ENCODE measurements at regions not wholly inside any gene's neighbourhood (a gene's known extent, or its start where the extent isn't known, plus 50 kb on each side); places are given as distances from the start of the nearest gene placed in this dataset.

DNA sequence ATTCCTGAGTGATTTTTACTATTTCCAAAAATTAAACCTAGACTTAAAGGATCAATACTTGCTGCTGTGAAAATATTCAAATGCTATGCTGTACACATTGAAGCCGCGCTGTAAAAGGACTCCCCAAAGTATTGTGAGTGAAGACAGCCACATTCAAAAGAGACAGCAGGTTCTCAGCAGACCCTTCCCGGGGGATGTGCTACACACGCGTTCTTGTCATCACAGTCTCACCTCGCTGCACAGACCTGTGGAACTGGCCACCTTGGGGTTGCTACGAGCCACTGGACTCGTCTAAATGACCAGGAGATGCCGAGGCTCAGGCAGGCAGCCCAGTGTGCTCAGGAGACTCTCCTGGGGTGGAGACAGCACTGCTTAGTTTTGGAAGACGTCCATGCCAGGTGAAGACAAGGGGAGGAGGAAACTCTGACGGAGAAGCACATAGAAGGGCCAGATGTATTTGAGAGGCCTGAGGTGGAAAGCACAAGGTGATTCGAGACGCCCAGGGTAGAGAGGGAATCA, 367.7 kb upstream of the SHH start:
- DNase-seq (ENCODE audit: low read depth in 3 of 3), result no peak

DNA sequence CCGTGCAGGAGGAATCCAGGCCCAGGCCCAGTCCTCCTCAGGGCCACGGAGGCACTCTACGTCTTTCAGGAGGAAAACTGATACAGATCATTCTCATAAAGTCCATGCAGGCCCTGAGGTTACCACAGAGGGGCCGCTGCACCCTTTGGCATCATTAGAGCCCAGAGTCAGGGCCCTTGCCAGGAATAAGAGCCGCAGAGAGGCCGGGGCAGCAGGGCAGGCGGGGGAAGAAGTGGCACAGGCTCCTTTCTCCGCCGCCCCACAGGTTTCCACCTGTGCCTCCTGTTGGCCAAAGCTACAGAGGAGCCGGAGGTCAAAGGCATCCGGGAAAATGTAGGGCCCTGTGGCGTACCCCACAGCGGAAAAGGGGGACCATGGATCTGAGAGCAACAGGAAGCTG, 366.6 kb upstream of the SHH start:
- no peak for DNase-seq (ENCODE audit: low read depth in 3 of 3)

DNA sequence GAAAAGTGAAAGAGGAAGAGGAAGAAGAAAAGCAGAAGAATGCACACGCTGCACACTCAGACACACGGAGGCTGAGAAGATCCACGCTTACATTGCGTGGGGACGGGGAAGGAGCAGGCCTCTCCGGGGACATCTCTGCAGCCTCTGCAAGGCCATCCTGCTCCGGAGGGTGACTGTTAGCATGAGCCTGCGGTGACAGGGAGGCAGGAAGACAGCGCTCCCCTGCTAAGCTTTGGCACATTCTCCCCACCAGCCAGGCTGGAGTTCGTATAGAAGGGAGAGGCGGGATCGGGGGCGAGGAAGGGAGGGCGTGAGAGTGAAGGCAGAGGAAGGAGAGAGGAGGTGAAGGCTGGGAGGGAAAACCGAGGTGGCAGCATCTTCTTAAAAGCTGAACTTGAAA, 366.0 kb upstream of the SHH start:
- DNase-seq (ENCODE audit: low read depth in 3 of 3), result no peak

GRCh38 chr7:156177422-156178055, 365.3 kb upstream of the SHH start:
- DNase-seq (ENCODE audit: low read depth in 3 of 3), result no peak

- DNase-seq (ENCODE audit: low read depth in 3 of 3), result no peak
Observed at GRCh38 chr7:156176039-156176438, 363.8 kb upstream of the SHH start.

DNA sequence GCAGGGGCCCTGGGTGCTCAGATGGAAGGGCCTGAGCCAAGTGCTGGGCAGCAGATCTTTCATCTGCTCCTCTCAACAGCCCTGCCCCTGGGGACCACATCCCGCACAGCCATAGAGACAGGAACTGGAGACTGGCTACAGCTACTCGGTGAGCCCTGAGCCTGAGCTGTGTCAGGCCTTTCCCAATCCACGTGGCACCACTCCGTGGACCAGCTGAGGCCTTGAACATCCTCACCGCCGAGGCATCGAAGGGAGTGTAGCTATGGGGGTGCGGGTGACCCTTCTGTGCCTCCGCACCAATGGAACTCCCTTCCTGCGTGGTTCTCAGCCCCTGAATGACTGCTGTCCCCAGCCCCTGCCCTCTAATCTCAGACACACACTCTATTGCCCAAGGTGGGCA, 362.7 kb upstream of the SHH start:
- DNase-seq (ENCODE audit: low read depth in 3 of 3), result no peak

- DNase-seq (ENCODE audit: low read depth in 3 of 3), result no peak
Observed at GRCh38 chr7:156174428-156174827, 362.2 kb upstream of the SHH start.

DNA sequence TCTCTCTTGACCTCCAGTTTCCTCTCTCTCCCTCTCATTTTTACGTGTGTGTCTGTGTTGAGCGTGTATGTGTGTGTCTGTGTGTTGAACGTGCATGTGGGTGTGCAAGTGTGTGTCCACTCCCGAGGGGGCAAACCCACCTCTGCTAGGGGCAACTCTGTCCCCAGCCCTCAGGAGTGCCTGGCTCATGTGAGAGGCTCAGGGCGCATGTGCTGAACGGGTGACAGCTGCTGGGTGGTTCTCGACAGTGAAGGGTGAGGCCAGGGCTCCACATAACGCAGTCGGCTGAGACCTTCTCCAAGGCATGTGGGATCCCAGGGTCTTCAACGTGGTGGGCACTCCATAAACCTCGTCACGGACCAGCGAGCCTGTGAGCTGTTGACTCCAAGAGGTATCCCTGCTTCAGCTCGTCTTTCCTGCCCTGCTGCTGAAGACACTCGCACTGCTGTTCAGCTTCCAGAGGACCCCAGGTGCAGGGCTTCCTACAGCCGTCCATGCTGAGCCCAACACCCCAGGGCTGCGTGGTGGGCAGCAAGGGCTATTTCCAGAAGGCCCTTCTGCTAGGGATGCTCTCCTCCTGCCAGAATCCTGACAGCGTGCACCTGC, 361.6 kb upstream of the SHH start:
- no peak for DNase-seq (ENCODE audit: low read depth in 3 of 3)

GRCh38 chr7:156173346-156173745, 361.1 kb upstream of the SHH start:
- DNase-seq (ENCODE audit: low read depth in 3 of 3), result no peak

- DNase-seq (ENCODE audit: low read depth in 3 of 3), result no peak
Observed at GRCh38 chr7:156172638-156173037, 360.4 kb upstream of the SHH start.

DNA sequence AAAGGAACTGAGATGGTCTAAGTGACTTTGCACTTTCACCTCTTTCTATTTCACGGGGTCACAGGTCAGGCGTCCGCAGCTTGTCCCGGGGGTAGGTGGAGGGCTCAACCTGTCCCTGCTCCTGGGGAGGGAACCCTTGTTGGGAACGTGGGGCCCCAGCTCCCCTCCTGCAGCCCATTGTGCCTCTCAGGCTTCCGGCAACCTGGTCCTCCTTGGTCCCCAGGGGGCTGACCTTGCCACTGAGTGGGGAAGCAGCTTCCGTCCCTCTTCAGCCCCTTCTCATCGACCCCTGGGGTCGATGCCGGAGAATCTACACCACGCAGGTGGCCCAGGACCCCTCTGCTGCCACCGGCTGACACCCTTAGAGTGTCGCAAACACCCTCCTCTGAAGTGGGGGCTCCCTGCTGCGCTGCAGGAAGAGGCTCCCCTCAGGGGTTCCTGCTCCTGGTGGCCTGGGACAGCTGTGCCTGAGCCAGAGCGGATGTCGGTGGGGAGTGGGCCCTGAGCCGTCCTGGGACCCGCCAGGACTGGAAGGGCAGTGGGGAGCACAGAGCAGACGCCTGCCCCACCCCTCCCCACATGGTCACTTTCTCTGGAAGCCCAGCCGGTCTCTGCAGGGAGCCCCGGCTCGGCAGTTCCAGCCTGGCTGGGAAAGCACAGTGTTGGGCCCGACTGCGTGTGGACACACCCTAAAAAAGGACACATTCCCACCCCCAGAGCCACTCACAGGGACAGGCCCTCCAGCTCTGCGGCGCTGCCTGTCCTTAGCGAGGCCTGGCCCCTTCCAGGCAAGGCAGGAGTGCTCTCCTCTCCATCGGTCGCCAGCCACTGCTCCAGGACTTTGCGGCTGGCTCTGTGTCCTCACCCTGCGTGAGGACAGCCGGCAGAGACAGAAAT, 357.5 kb upstream of the SHH start:
- no peak for DNase-seq (ENCODE audit: low read depth in 3 of 3)

DNA sequence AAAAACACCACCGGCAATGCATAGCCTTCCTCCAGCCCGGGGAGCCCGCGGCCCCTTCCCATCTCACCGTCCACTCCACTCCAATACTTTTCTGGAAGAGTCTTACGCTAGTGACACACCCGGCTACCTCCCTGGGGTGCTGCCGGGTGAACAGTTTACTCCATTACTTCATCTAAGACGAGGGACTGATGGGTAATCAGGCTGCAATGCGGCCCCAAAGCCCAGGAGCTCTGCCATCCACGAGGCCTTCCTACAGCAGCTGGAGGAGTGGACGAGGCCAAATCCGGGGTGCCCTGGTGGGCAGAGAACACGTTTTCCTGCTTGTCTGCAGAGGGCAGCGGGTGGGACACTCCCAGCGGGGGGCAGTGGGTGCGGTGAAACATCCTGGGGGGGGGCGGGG, 356.2 kb upstream of the SHH start:
- DNase-seq (ENCODE audit: low read depth in 3 of 3), result no peak

GRCh38 chr7:156167987-156168386, 355.7 kb upstream of the SHH start:
- DNase-seq (ENCODE audit: low read depth in 3 of 3), result no peak

GRCh38 chr7:156167417-156167807, 355.1 kb upstream of the SHH start:
- no peak for DNase-seq (ENCODE audit: low read depth in 3 of 3)

DNA sequence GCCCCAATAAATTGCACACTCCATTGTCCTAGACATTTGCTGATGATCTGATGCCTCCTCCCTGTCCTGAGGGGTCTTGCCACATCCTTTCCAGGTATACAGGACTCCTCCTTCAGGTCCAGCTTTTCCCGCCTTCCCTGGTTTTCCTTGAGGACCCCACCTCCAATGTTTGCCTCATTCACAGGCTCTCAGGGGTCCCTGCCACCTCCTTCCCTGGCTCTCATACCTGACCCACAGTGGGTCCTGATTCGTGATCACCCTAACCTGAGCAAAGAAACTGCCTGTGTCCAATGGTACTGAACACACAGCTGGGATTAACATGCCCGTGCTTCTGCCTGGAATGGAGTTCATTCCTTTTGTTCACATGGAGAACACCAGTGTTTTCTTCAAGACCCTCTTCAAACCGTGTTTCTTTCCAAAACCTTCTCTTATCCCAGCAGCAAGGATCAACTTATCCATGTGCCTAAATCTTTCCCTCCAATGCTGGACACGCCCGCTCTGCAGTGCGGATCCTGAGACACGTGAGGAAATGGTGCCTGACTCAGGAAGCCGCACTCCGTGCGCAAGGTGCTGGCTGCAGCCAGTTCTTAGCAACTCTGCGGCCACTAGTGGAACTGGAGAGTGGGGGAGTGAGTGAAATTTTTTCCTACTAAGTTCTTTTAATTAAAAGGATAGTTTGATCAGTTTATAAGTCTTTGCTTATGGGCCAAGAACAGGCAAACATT, 354.6 kb upstream of the SHH start:
- no peak for DNase-seq (ENCODE audit: low read depth in 3 of 3)

- no peak for DNase-seq (ENCODE audit: low read depth in 3 of 3)
Observed at GRCh38 chr7:156163747-156164146, 351.5 kb upstream of the SHH start.

DNA sequence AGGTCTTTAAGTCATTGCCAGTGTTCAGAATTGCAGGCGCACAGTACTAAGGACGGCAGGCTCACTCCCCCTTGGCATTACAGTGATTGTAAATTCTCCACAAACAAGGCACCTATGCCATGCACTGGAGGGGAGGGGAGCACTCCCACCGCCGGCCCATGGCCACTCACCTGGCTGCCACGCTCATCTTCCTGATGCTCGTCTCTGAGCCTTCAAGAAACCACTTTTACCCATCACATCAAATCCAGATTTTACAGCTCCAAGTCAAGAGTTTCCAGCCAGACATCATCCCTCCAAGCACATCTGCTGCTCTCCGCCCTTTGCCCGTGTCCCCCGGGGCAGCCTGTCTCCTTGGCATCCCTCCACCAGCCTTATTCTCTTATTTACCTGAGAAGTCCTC, 350.2 kb upstream of the SHH start:
- DNase-seq (ENCODE audit: low read depth in 3 of 3), result no peak

DNA sequence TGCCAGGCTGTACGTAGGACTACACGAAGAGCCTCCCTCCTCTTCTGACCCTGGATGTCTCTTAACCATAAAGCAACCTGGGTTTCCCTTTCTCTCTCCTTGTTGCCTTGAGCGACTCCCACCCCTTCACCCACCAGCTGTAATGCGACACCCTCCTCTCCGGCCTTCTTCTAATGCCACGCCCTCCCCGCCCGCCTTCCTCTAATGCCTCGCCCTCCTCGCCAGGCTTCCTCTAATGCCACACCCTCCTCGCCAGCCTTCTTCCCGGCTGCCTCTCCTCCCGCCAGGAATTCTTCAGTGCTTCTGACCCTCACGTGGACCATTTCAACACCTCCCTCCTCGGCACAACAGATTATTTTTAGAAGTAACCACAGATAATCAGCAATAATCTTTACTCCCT, 348.5 kb upstream of the SHH start:
- no peak for DNase-seq (ENCODE audit: low read depth in 3 of 3)

DNA sequence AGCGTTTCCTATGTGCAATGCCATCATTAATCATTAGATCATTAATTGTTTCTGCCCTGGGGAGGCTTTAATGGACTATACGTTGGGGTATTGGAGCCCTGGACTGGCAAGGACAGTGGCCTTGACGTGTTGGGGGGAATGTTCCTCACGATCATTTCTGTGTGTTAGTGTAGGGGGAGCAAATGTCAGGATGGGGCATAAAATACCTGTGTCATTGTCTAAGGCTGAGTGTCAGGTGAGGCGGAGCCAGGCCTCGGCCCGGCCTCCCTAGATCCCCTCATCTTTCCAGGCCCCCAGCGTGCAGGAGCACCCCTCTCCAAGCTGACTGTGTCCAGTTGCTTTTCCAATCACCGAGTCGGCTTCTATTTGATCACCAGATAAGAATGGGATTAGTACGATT, 346.4 kb upstream of the SHH start:
- DNase-seq (ENCODE audit: low read depth in 3 of 3), result no peak

DNA sequence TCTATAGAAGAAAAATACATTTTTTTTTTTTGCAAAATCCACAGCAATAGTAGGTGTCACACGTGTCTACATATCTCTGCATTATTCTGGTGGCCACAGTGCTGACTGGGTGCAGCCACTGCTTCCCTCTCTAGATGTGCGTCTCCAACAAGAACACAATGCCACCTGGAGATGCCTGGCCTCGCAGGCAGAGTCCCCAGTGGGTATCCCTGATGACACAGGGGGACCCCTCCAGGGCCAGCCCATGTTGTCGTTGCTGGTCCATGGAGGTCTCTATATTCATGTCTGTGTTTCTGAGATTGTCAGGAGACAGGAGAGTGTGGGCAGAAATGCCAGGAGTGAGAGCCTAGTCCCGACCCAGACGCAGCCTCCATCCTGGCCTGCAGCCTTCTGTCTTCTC, 345.9 kb upstream of the SHH start:
- DNase-seq (ENCODE audit: low read depth in 3 of 3), result no peak

DNA sequence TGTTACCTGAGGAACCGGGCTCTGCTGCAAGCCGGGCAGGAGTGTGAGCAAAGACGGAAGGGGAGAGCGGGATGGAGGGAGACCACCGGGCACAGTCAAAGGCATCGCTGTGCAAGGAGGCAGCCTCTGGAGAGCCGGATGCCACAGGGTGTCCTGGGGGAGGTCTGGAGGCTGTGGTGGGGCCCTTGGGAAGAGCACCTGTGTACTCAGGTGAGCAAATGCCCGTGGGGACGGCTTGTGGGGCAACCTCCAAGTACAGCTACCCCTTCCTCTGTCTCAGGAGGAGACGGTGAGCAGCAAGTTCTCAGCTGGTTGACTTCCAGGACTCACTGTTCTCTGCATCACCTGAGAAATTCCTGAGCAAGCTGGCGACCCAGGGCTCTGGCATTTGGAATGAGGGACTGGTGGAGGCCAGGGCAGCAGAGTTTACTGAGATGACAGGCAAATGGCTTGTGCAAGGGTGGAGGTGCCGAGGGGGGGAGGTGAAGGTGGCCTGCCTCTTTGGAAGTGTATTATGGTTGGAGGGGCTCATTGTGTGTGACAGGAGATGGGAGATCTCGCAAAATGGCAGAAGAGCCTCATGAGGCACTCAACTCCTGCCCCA, 345.2 kb upstream of the SHH start:
- DNase-seq (ENCODE audit: low read depth in 3 of 3), result no peak

All from stimulated activated CD4-positive, alpha-beta T cell treated with anti-CD3 and anti-CD28 coated beads, TNF-alpha, amount 100 ng/mL, for 24 hours (primary cell).